Stomach smooth muscle (tissue), 2 donors: ENCODE measurements at regions not wholly inside any gene's neighbourhood (a gene's known extent, or its start where the extent isn't known, plus 50 kb on each side); places are given as distances from the start of the nearest gene placed in this dataset.

Experiments
- H3K27ac ChIP-seq: one replicate; pipeline ENCODE4 v1.7.0; 2013; ENCODE audit warnings: mild to moderate bottlenecking, low read length, inconsistent platforms
- H3K27me3 ChIP-seq, 2 donors: one replicate each; pipeline ENCODE4 v1.7.0; 2013; ENCODE audit warnings: low read length in 2 of 2; ENCODE audit not compliant: insufficient read depth in 2 of 2, control insufficient read depth in 1 of 2
- H3K36me3 ChIP-seq, 2 donors: one replicate each; pipeline ENCODE4 v1.7.0; 2013; ENCODE audit warnings: low read length in 2 of 2; ENCODE audit not compliant: control insufficient read depth in 2 of 2, insufficient read depth in 2 of 2
- H3K4me1 ChIP-seq: one replicate; pipeline ENCODE4 v1.7.0; 2013; ENCODE audit warnings: low read length; ENCODE audit not compliant: control insufficient read depth, insufficient read depth
- H3K4me3 ChIP-seq, 2 donors: one replicate each; pipeline ENCODE4 v1.7.0; 2013; ENCODE audit warnings: low read length in 2 of 2
- H3K9ac ChIP-seq, 2 donors: one replicate each; pipeline ENCODE4 v1.7.0; 2013; ENCODE audit warnings: low read length in 2 of 2, mild to moderate bottlenecking in 1 of 2
- H3K9me3 ChIP-seq, 2 donors: one replicate each; pipeline ENCODE4 v1.7.0; 2013; ENCODE audit warnings: low read length in 2 of 2; ENCODE audit not compliant: control insufficient read depth in 2 of 2
- donor health status: healthy.
- donor health status: Pancreatic carcinoma.

DNA sequence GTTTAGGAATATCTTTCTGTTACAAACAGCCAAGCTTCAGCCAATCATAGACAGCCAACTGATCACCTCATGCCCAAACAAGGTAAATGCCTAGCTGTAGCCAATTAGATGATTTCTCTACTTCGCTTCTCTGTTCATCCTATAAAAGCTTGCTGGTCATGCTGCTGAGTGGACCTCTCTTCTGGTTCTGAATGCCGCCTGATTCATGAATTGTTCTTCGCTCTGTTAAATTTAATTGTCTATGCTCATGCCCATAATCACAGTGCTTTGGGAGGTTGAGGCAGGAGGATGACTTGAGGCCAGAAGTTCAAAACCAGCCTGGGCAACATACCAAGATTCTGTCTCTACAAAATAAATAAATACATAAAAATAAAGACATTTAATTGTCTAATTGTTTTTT lies 698.1 kb upstream of the NRP1 start:
- Histone ChIP-seq H3K4me3 (no peak overlapping the region), H3K27me3 (no peaks in the 10 kb centered on the region), H3K9ac (no peak overlapping the region), H3K36me3 (no peaks in the 10 kb centered on the region), H3K27ac (no peak overlapping the region), H3K4me1 (no peaks in the 10 kb centered on the region), H3K9me3 (no peaks in the 10 kb centered on the region)

GRCh38 chr10:34031400-34031799 lies 696.9 kb upstream of the NRP1 start:
- H3K27ac ChIP-seq = no peak overlapping the region
- H3K36me3 ChIP-seq = no peaks in the 10 kb centered on the region
- H3K4me3 ChIP-seq = no peak overlapping the region
- H3K9ac ChIP-seq = no peak overlapping the region
- no peaks in the 10 kb centered on the region for H3K27me3 ChIP-seq
- H3K4me1 ChIP-seq = no peaks in the 10 kb centered on the region
- H3K9me3 ChIP-seq = no peaks in the 10 kb centered on the region

DNA sequence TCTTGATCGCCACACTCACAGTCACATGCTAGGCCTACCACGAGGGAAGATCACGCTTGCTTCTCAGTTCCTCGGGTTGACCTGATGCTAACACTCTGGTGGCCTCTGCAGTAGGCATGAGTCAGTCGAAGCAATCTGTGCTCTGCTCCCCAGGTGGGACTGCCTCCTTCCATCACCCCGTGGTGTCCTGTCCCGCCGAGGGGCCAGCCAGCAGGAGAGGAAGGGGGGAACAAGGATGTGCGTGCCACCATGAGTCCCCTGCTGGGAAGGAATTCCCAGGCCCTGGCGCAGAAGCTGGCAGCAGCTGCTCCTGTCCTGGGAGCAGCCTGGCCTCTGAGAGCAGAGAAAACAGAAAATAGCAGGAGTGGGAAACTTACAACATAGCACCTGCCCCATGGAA lies 695.0 kb upstream of the NRP1 start:
- no peak overlapping the region for H3K27ac ChIP-seq
- H3K9me3 ChIP-seq = no peaks in the 10 kb centered on the region
- no peak overlapping the region for H3K9ac ChIP-seq
- H3K27me3 ChIP-seq = no peaks in the 10 kb centered on the region
- H3K4me3 ChIP-seq = no peak overlapping the region
- H3K36me3 ChIP-seq = no peaks in the 10 kb centered on the region
- no peaks in the 10 kb centered on the region for H3K4me1 ChIP-seq

GRCh38 chr10:34028936-34029335 lies 694.5 kb upstream of the NRP1 start:
- Histone ChIP-seq H3K36me3 (no peaks in the 10 kb centered on the region), H3K4me3 (no peak overlapping the region), H3K9ac (no peak overlapping the region), H3K9me3 (no peaks in the 10 kb centered on the region), H3K27ac (no peak overlapping the region), H3K27me3 (no peaks in the 10 kb centered on the region), H3K4me1 (no peaks in the 10 kb centered on the region)

- no peaks in the 10 kb centered on the region for H3K27me3 ChIP-seq
- no peaks in the 10 kb centered on the region for H3K36me3 ChIP-seq
- no peaks in the 10 kb centered on the region for H3K9me3 ChIP-seq
- H3K4me3 ChIP-seq = no peak overlapping the region
- H3K9ac ChIP-seq = no peak overlapping the region
- H3K4me1 ChIP-seq = no peaks in the 10 kb centered on the region
- no peak overlapping the region for H3K27ac ChIP-seq
These were observed 690.4 kb upstream of the NRP1 start for GRCh38 chr10:34024693-34025425.

- Histone ChIP-seq H3K36me3 (no peaks in the 10 kb centered on the region), H3K27me3 (no peaks in the 10 kb centered on the region), H3K9ac (no peak overlapping the region), H3K4me1 (no peaks in the 10 kb centered on the region), H3K4me3 (no peak overlapping the region), H3K27ac (no peak overlapping the region), H3K9me3 (no peaks in the 10 kb centered on the region)
These were observed 689.8 kb upstream of the NRP1 start for GRCh38 chr10:34024282-34024681.

DNA sequence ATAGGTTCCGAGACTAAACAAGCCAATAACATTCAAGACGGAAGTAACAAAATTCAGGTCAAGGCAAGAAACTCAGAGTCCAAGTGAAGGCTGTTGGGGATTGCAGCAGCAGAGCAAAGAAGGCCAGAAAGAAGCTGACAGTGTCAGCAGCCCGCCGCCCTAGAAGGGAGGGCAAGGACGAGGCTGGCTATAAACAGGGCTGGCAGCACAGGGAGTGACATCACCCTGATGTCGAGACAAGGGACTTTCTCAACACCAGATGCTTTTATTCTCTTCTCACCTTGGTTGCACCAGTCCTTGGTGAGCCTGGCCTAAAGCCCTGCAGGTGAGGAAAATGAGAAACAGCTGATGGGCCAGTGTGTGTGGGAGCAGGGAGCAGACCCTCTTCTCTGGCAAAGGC lies 687.7 kb upstream of the NRP1 start:
- Histone ChIP-seq H3K36me3 (no peaks in the 10 kb centered on the region), H3K4me3 (no peak overlapping the region), H3K9me3 (no peaks in the 10 kb centered on the region), H3K27ac (no peak overlapping the region), H3K4me1 (no peaks in the 10 kb centered on the region), H3K9ac (no peak overlapping the region), H3K27me3 (no peaks in the 10 kb centered on the region)

DNA sequence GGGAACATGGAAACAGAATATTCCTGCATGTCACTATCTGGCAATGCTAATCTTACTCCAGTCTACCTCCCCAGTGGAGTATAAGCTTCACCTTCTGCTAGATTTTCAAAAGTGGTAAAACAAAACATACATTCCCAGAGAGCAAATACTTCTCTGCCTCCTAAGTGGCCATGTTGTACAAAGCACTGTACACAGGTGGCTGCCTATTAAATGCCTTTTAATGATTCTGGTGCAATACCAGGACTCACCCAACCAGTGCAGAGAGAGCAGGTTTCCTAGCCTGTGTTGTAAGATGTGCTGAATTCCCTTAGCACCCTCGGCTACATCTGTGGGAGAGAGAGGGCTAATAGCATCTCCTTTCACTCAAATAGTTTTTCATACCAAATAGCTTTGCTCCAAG lies 684.3 kb upstream of the NRP1 start:
- Histone ChIP-seq H3K9ac (no peak overlapping the region), H3K4me1 (no peaks in the 10 kb centered on the region)

GRCh38 chr10:34018129-34018528 lies 683.7 kb upstream of the NRP1 start:
- Histone ChIP-seq H3K27ac (no peak overlapping the region), H3K9ac (no peak overlapping the region), H3K4me3 (no peak overlapping the region), H3K27me3 (no peaks in the 10 kb centered on the region), H3K36me3 (no peaks in the 10 kb centered on the region), H3K4me1 (no peaks in the 10 kb centered on the region), H3K9me3 (no peaks in the 10 kb centered on the region)

More for the DNA sequence above, 684.3 kb upstream of the NRP1 start:
- no peaks in the 10 kb centered on the region for H3K27me3 ChIP-seq
- no peaks in the 10 kb centered on the region for H3K36me3 ChIP-seq
- no peak overlapping the region for H3K4me3 ChIP-seq
- no peaks in the 10 kb centered on the region for H3K9me3 ChIP-seq
- no peak overlapping the region for H3K27ac ChIP-seq

DNA sequence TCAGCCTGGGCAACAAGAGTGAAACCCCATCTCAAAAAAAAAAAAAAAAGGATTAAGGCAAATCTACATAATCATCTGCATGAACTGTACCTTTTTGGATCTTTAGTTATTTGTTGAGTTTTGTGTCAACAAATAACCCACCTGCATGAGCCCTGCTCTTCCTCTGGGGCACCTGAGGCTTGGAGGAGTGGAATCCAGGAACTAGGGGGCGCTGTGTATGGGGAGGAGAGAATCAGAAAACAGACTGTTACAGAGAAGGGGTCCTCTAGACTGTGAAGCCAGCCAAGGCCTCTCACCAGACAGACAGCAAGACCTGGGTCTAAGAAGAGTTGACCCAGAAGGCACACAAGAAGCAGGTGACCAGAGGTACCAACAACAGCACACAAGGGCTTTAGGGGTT lies 682.8 kb upstream of the NRP1 start:
- H3K36me3 ChIP-seq = no peaks in the 10 kb centered on the region
- H3K27me3 ChIP-seq = no peaks in the 10 kb centered on the region
- no peak overlapping the region for H3K27ac ChIP-seq
- no peak overlapping the region for H3K4me3 ChIP-seq
- H3K9me3 ChIP-seq = no peaks in the 10 kb centered on the region
- no peak overlapping the region for H3K9ac ChIP-seq
- no peaks in the 10 kb centered on the region for H3K4me1 ChIP-seq

- Histone ChIP-seq H3K27me3 (no peaks in the 10 kb centered on the region), H3K4me1 (no peaks in the 10 kb centered on the region)
These were observed 682.1 kb upstream of the NRP1 start for GRCh38 chr10:34016576-34016975.

More at GRCh38 chr10:34016576-34016975, 682.1 kb upstream of the NRP1 start:
- Histone ChIP-seq H3K9me3 (no peaks in the 10 kb centered on the region), H3K9ac (no peak overlapping the region), H3K27ac (no peak overlapping the region), H3K36me3 (no peaks in the 10 kb centered on the region), H3K4me3 (no peak overlapping the region)
